GM21360 (cell line): ENCODE measurements at regions not wholly inside any gene's neighbourhood (a gene's known extent, or its start where the extent isn't known, plus 50 kb on each side); places are given as distances from the start of the nearest gene placed in this dataset.
A peak's percentile ranks its signal among the peaks of the same experiment; 100 is the strongest.

ENCODE experiments used
- ATAC-seq: cut with Tn5 transposase; IDR thresholded peaks from one replicate; pipeline ENCODE4 v1.9.1; 2021; ENCODE audit warnings: mild to moderate bottlenecking, moderate library complexity; ENCODE audit not compliant: unreplicated experiment

DNA sequence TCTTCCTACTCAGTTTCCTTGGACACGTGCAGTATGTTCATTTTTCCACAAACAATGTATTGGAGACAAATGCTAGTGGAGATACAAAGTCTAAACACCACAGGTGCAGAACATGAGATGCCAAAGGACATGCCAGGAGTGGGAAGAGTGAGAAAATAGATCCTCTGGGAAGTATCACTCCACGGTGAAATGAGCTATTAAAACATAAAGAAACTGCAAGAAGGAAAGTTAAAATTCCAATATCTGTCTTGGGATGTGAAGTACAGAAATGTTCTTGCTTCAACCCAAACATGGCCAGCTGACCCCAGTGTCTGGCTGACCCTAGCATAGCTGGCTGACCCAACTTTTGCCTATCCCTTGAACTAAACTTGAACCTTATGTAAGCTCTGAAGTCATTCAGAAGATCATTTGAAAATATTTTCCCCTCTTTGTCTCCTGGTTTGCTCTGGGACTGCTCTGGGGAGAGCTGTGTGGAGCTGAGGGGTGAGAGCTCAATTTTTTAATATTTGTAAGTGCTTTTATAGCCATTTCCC lies 59.5 kb downstream of the FZD1 start:
- no peak for ATAC-seq

DNA sequence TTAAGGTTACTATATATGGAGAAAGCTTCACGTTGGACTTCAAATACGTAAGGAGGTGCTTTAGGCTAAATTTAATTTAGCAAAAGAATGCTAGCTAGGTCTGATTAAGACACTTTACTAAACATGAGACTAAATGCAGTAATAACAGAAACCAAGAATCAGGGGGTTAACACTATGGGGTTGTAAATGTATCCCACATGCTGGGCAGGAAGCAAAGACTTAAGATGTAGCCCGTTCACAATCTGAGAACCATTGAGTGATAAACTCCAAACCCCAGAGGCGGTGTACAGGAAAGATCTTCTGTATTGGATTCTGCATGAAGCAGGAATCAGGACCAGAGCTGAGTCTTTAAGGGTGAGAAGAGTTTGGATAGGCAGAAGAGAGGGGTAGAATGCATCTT lies 60.4 kb downstream of the FZD1 start:
- no peak for ATAC-seq

DNA sequence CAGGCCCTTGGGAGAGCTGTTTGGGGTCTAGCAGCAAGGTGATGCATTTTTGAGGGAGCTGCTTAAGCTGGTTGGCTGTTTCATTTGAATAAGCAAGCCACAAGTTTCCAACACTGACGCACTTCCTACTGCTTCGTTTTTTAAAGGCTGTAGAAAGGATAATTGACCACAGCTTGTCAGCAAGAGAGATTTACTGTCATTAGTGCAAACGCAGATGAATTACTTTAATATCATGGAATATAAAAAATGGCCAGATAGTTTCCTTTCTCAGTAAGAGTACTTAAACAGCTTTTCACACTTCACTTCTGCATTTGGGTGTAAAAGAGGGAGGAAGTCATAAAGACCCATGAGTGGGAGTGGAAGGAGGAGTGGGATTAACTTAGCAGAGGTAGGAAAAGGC lies 61.5 kb downstream of the FZD1 start:
- no peak for ATAC-seq

DNA sequence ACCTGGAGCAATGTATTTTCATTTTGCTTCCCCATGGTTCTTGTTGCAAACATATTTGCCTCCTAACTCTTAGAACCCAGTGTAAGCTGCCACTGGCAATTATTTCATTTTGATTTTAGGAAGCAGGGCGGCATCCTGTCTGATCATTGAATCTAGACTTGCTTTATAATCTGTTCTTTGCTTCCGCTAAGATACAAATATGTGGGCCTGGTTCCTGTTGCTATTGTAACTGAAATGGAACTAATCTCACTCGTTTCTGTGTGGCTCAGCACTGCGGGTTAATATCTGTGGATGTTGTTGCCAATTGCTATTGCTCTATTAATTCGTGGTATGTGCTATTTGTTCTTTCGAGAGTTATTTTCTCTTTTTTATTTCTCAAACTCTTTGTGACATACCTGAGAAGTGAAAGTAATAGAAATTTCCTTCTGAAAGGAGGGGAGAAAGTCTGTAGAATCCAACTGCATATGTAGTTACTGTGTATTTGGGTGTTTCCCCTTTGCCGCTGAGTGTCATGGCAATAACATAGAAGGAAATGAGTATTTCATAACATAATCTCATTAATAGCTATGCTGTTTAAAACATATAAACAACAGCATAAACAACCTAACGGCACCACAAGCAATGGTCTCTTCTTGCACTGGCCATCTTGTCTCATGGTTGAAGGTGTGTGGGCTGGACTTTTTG lies 62.4 kb downstream of the FZD1 start:
- ATAC-seq = no peak

DNA sequence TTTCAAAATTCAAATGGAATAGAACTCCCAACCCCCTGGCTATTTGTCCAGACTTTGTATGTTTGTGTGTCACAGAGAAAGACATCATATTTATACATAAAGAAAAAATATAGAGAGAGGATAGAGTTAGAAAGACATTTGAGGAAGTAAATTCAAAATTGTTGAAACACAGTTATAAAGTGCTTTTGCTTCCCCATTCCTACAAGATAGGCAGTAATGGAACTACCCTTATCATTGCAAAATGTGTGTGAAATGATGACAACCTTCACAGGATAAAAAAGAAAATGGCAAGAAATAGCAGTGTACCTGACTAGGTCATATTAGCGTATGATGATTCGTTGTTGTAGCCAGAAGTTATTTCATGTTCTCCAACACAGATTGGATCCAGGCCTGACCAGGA lies 63.1 kb downstream of the FZD1 start:
- ATAC-seq = no peak

DNA sequence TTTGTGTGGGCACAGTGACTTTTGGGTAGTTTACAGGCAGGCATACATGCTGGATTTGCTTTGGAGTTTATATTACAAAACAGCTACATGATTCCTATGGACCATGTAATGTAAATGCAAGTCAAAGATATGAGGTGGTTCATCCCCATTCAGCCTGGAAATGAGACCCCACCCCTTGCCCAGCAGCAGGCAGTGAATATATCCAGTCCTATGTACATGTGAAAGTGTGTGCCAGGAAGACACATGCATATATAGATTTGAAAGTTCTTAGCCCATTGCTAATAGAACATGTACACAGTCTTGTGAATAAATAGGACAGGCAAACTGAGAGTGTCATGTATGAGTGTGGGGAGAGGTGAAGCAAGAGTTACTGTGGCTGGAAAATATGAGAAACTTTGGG lies 65.3 kb downstream of the FZD1 start:
- ATAC-seq = no peak

DNA sequence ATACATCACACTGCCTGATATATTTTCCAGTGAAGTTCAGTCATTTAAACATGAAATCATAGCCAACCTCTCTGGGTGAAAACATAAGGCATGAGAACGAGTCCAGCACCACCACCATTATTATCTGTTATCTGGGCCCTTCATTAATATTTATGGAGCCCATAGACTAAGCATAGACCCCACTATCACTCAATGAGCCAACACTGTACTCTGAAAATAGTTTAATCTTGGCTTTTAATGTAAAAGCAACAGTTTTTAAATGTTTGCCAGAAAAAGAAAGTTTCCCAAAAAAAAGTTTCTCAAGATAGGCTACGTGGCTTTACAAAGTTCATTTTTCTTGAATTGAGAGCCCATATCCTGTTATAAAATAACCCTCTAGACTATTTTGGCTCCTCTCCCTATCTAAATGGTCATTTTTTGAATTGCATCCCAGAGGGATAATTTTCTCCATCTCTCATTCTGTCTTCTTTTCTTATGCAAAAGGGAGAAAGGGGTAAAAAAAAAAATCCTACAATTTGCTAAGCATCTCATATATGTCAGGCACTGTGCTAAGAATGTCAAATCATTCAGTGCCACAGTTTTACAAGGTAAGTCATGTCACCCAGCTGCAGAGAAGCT lies 66.1 kb downstream of the FZD1 start:
- no peak for ATAC-seq

DNA sequence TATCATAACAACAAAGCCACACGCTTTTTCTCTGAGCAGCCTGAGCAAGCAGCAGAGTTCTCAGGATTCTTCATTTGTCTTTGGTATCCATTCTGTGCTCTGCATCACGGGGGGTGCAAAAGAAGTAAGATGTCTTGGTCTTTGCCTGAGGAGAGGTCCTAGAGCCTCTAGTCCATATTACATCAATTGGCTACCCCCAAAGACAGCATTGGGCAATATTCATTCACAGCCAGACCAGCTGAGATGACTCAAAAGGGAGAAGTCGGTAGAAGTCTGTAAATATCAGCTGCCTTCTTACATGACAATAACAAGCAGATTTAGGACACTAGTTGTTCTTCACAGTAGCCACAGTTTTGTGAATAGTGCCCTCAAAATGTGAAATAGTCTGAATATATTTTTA lies 66.6 kb downstream of the FZD1 start:
- ATAC-seq = no peak

DNA sequence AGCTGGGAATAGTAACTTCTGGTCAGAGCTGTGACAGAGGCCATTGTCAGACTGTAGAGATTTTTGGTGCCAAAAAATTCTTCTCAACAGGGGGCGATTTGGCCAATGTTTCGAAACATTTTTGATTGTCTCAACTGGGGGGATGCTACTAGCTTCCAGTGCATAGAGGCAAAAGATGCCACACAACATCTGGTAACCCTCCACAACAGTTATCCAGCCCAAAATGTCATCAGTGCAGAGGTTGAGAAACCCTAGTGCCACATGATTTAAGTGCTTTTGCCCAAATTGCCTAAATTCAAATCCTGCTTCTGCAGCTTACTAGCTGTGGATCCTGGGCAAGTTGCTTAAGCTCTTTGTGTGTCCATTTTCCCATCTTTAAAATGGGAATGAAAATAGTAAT lies 71.9 kb downstream of the FZD1 start:
- ATAC-seq = no peak

DNA sequence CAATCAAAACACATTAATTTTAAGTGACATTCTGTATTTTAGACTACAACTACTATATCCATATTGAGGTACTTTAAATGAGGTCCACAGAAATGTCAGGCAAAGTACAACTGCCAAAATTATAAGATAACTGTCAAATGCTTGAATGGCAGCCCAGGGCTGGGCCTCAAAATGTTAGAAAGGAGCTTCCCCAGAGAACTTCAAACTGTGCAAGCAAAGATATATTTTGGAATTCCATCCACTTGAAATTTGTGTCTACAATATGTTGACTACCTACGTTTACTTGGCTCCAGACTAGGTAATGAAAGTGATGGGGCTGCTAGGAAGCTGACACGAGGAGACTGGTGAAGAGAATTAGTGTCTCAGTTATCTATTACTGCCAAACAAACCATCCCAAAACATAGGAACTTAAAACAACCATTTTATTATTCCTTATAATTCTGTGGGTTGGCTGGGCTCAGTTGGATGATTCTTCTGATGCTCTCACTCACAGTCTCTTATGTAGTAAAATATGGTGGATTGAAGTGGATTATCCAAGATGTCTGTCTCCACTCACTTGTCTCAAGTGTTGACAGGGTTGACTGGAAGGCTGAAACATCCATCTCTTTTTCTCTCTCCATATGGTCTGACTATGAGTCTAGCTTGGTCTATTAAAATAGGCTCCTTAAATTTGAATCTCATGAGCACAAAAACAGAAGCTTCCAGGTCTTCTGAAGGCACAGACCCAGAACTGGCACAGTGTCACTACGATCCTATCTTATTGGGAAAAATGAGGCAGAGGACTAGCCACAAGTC lies 74.2 kb downstream of the FZD1 start:
- ATAC-seq = no peak

DNA sequence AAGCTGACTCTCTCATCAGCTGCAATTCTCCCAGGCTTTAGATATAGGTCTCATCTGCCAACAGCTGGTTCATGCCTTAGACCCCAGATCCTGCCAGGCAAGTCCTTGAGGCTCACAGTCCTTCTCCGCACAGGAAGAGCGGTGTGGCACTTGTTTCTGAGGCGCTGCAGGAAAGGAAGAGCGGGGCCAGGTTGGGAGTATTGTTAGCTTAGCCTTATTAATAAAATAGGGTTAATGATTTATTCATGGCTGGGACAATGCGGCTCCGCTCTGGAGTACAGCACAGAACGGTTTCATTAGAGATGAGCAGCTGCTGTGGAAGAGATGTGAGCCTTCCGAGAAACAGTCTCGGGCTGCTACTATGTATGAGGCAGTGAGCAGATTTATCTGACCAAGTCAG lies 78.1 kb downstream of the FZD1 start:
- no peak for ATAC-seq

DNA sequence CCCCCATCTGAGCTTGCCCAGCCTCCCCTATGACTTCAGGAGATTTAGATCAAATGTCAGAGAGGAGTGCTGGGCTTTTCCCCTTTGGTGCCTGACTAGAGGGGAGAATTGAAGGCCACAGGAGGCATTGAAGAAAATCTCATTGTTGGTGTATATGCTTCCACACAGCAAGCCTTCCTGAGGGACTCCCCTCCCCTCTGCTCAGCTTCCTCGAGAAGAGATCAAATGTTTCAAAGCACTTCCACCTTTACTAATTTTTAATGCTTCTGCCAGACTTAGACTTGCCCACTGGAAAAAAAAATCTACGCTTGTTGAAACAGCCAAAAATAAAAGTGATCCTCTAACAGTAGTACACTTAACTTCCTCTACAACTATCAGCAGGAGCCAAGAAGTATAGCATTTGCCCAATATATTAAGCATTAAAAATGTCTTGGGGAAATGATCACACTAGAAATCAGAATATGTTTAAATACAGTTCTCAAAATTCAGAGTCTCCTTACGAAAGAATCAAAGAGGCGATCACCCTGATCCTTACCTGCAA lies 79.3 kb downstream of the FZD1 start:
- no peak for ATAC-seq

DNA sequence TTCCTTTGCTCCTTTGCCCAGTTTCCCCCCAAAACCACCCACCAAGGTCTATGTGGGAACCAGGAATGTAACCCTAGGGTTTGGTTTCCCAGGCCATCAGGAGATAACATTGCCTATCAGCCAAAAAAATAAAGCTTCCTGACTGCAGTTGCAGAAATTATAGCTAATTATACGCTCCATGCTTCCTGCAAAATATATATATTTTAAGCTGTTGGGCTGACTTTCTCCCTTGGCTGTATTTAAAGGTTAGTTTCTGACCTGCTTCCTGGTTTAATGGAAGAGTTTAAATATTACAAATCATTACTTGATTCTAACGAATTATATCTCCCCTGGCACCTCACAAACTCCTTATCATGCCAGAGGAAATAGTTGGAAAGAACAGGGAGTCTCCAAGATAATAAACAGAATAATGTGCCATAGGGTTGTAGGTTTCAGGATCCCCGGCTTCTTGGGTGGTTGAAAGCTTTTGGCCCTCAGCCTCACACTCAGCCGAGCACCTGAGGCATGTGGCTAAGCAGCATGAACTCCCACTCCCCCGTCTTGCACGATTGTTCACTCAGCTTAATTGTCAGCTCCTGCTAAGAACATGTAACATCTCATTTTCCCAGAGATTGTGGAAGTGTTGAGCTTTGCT lies 79.9 kb downstream of the FZD1 start:
- ATAC-seq = no peak

DNA sequence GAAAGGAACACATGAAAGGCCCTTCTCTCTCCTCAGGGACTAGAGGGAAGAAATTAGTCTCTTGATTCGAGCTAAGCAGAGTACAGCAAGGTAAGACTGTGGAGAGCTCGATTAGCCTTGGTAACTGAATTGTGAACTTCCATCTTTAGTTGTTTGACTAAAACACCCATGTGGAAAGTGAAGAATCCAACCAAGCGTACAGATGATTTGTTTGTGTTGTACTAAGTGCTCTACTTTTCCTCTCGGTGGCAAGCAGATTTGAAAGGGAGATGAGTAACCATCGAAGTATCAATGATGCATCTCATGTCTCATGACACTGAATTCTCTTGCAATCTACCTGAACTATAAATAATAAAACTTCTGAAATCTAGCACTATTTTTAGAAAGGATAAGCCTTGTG lies 80.7 kb downstream of the FZD1 start:
- ATAC-seq = peak; percentile 82

DNA sequence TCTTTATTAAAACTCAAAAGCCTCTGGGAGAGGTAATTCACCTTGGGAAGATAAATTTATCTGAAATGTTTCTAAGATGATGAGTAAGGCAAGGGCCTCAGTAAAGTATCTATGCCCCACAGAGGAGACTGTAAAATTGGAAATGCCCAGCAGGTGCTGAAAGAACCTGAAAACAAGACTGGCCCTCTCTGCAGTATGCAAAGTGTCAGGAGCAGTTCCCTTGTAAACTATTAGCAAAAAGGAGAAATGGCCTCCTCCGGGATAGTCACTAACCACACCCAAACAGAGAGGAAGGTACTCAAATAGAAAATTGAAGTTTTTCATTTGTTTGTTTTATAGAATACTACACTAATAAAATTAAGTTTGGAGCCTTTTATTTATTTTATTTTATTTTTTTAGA lies 81.2 kb downstream of the FZD1 start:
- peak; percentile 55 for ATAC-seq

DNA sequence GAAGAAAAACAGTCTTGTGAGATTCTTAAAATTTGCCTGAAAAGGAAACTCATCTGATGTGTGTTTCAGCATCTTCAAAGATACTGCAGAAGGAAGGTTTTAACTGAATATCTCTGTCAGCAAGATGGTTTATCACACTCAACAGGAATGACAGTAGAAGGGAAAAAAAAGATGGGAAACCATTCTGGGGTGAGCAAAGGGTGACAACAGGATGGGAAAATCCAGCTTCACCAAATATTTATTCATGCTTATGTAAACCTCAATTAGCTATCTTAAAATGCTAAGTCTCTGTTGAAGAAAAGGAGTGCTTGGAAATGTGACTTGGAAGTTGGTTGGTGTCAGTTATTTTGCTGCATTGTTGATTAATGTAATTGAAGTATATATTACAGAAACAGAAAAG lies 82.2 kb downstream of the FZD1 start:
- ATAC-seq = no peak

DNA sequence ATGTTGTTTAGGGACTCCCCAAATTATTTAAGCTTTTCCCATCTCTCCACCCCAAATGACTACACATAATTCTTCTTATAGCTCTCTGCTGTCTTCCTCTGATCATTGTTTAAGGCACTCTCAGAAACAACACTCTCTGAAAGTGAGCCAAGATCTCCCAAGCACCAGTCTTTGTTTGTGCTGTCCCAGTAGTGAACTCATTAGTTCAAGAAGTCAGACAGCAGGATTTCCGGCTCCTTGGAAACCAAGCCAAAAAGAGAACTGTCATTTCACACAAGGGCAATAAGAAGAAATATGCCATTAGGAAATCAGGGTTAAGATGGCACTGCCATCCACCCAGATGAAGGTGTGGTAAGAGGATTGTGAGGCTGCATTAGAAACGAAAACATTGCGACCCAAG lies 83.1 kb downstream of the FZD1 start:
- ATAC-seq = no peak

DNA sequence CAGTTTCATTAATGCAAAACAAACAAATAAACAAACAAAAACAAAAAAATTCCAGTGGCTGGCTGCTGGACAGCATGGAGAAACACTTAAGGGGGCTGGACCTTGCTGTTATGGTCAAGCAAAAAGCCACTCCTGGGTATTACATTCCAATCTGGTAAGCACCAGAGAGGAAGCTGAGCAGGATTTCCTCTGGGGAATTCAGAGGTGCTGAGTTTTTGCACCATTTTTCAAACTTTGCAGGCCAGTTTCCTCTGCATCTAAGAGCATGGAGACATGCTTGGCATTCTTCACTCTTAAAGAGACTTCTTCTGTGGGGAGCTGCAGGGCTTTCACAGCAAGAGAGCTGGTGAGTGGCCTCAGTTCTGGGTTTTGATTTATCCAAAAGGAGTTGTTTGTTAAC lies 84.5 kb downstream of the FZD1 start:
- no peak for ATAC-seq

DNA sequence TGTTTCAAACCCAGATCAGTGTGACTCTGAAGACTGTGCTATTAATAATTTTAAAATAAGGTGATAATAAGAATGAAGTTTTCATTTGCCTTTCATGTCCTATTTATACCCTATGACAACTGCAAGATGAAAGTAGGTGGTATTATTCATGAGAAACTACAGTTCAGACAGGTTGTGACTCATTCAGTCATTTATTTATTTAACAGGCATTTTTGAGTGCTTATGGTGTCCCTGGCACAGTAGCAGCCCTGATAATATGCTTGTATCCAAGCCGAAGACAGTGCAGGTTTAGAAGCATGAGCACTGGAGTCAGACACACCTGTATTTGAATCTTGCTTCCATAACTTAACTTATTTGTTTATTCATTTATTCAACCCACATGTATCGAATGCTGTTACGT lies 87.1 kb downstream of the FZD1 start:
- ATAC-seq = no peak

DNA sequence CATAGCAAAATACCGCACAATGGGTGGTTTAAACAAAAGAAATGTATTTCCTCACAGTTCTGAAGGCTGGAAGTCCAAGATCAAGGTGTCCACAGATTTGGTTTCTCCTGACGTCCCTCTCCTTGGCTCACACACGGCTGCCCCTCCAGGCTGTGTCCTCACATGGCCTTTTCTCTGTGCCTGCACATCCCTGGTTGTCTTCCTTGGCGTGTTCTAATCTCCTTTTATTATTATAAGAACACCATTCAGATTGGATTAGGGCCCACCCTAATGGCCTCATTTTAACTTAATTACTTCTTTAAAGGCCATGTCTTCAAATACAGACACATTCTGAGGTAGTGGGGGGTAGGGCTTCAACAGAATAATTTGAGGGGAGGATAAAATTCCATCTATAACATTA lies 87.9 kb downstream of the FZD1 start:
- no peak for ATAC-seq

DNA sequence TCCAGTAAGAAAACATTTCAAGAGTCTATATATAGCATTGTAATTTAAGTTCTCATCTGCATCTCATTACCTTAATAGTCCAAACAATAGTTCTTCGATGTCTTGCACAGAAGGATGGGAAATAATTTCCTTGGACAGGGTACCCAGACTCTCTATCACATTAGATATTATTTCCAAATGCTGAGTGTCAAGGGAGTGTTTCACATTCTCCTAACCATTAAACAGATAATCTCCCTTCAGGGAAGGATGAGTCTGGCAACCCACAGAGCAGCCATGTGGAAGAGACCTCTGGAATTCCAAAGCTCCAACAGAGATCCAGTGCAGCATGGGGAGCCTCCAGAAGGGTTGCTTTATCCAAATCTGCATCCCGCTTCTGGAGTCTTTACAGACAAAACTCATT lies 89.6 kb downstream of the FZD1 start:
- no peak for ATAC-seq
